WTC11 (cell line): ENCODE measurements at regions not wholly inside any gene's neighbourhood (a gene's known extent, or its start where the extent isn't known, plus 50 kb on each side); places are given as distances from the start of the nearest gene placed in this dataset.

ENCODE experiments used
- ATAC-seq: fragments of 200-7000 bp; cut with Tn5 transposase; 2 replicates; pipeline ENCODE4 v1.10.0; 2021; ENCODE audit warnings: mild to moderate bottlenecking, moderate library complexity
- CTCF ChIA-PET: fragments of 300-600 bp; sonication (Branson Sonifier 250); formaldehyde crosslinking; loops from one replicate; lab custom pipeline; 2021; ENCODE audit warnings: antibody characterized with exemption; lab: Charles Lee
- POLR2A ChIA-PET: fragments of 350-600 bp; sonication (Branson Sonifier 250); formaldehyde crosslinking; loops from one replicate; lab custom pipeline; 2021; ENCODE audit warnings: antibody characterized with exemption; lab: Charles Lee
- DNase-seq: peaks from one replicate; pipeline ENCODE4 v3.0.0; 2021; ENCODE audit warnings: low spot score
- H3K27ac Mint-ChIP-seq: 2 replicates; pipeline ENCODE4 v1.8.0; 2021; ENCODE audit warnings: mixed read lengths
- H3K27me3 Mint-ChIP-seq: 2 replicates; pipeline ENCODE4 v1.8.0; 2021; ENCODE audit warnings: low read depth, mild to moderate bottlenecking, moderate library complexity, mixed read lengths
- H3K36me3 Mint-ChIP-seq: 2 replicates; pipeline ENCODE4 v1.8.0; 2021; ENCODE audit warnings: mixed read lengths
- H3K4me1 Mint-ChIP-seq: 2 replicates; pipeline ENCODE4 v1.8.0; 2022; ENCODE audit warnings: mixed read lengths
- H3K4me3 Mint-ChIP-seq: 2 replicates; pipeline ENCODE4 v1.8.0; 2021; ENCODE audit warnings: mild to moderate bottlenecking, moderate library complexity, mixed read lengths
- H3K9me3 Mint-ChIP-seq: 2 replicates; pipeline ENCODE4 v1.8.0; 2021; ENCODE audit warnings: mixed read lengths
- ARID4B ChIP-seq: sonication (generic); formaldehyde crosslinking; IDR thresholded peaks from 2 replicates; pipeline ENCODE4 v1.8.0; 2023; ENCODE audit warnings: missing genetic modification reagents, mild to moderate bottlenecking, borderline replicate concordance
- ATF2 ChIP-seq: sonication (generic); formaldehyde crosslinking; IDR thresholded peaks from 2 replicates; pipeline ENCODE4 v1.8.1; 2022; ENCODE audit warnings: low read depth, missing genetic modification reagents, borderline replicate concordance
- CBFB ChIP-seq: sonication (generic); formaldehyde crosslinking; IDR thresholded peaks from 2 replicates; pipeline ENCODE4 v1.8.1; 2022; ENCODE audit warnings: mild to moderate bottlenecking, low read depth, missing genetic modification reagents
- CREM ChIP-seq: sonication (generic); formaldehyde crosslinking; IDR thresholded peaks from 2 replicates; pipeline ENCODE4 v1.8.1; 2022; ENCODE audit warnings: mild to moderate bottlenecking, missing genetic modification reagents, moderate library complexity
- E2F4 ChIP-seq: sonication (generic); formaldehyde crosslinking; IDR thresholded peaks from 2 replicates; pipeline ENCODE4 v1.8.1; 2022; ENCODE audit warnings: low read depth, mild to moderate bottlenecking, moderate library complexity, missing genetic modification reagents, borderline replicate concordance
- FOXK1 ChIP-seq: sonication (generic); formaldehyde crosslinking; IDR thresholded peaks from 2 replicates; pipeline ENCODE4 v1.8.0; 2022; ENCODE audit warnings: mild to moderate bottlenecking, moderate library complexity, missing genetic modification reagents
- FOXP1 ChIP-seq: sonication (generic); formaldehyde crosslinking; IDR thresholded peaks from 2 replicates; pipeline ENCODE4 v1.8.0; 2022; ENCODE audit warnings: missing genetic modification reagents, mild to moderate bottlenecking, moderate library complexity, borderline replicate concordance
- HMGA2 ChIP-seq: fragments of 250-450 bp; sonication (Bioruptor Pico); IDR thresholded peaks from 2 replicates; pipeline ENCODE4 v1.4.0; 2021; ENCODE audit warnings: mild to moderate bottlenecking, moderate library complexity
- MXD4 ChIP-seq: fragments of 250-450 bp; sonication (Bioruptor Pico); IDR thresholded peaks from 2 replicates; pipeline ENCODE4 v1.8.0; 2021; ENCODE audit warnings: mild to moderate bottlenecking, moderate library complexity, borderline replicate concordance
- MYBL2 ChIP-seq: sonication (generic); formaldehyde crosslinking; IDR thresholded peaks from 2 replicates; pipeline ENCODE4 v1.8.1; 2023; ENCODE audit warnings: mild to moderate bottlenecking, moderate library complexity, missing genetic modification reagents
- NFATC4 ChIP-seq: fragments of 250-450 bp; sonication (Bioruptor Pico); IDR thresholded peaks from 2 replicates; pipeline ENCODE4 v1.9.0; 2021; ENCODE audit warnings: mild to moderate bottlenecking
- NR1H2 ChIP-seq: sonication (generic); formaldehyde crosslinking; IDR thresholded peaks from 2 replicates; pipeline ENCODE4 v1.9.0; 2021; ENCODE audit warnings: mild to moderate bottlenecking, moderate library complexity, missing genetic modification reagents
- SMAD3 ChIP-seq: sonication (generic); formaldehyde crosslinking; IDR thresholded peaks from 2 replicates; pipeline ENCODE4 v1.8.0; 2022; ENCODE audit warnings: missing genetic modification reagents, mild to moderate bottlenecking, borderline replicate concordance
- SMAD4 ChIP-seq: sonication (generic); formaldehyde crosslinking; IDR thresholded peaks from 2 replicates; pipeline ENCODE4 v1.8.0; 2022; ENCODE audit warnings: mild to moderate bottlenecking, missing genetic modification reagents
- TCF7 ChIP-seq: sonication (generic); formaldehyde crosslinking; IDR thresholded peaks from 2 replicates; pipeline ENCODE4 v1.8.0; 2022; ENCODE audit warnings: mild to moderate bottlenecking, low read depth, missing genetic modification reagents, moderate library complexity
- ZBTB21 ChIP-seq: sonication (generic); formaldehyde crosslinking; IDR thresholded peaks from 2 replicates; pipeline ENCODE4 v1.8.1; 2023; ENCODE audit warnings: mild to moderate bottlenecking, missing genetic modification reagents, borderline replicate concordance
- ZNF121 ChIP-seq: sonication (generic); formaldehyde crosslinking; IDR thresholded peaks from 2 replicates; pipeline ENCODE4 v1.8.0; 2023; ENCODE audit warnings: missing genetic modification reagents
- ZNF263 ChIP-seq: sonication (generic); formaldehyde crosslinking; IDR thresholded peaks from 2 replicates; pipeline ENCODE4 v1.8.1; 2022; ENCODE audit warnings: low read depth, mild to moderate bottlenecking, moderate library complexity, missing genetic modification reagents
- ZNF281 ChIP-seq: sonication (generic); formaldehyde crosslinking; IDR thresholded peaks from 2 replicates; pipeline ENCODE4 v1.8.0; 2023; ENCODE audit warnings: mild to moderate bottlenecking, missing genetic modification reagents
- ZNF317 ChIP-seq: sonication (generic); formaldehyde crosslinking; IDR thresholded peaks from 2 replicates; pipeline ENCODE4 v1.8.1; 2023; ENCODE audit warnings: low read depth, mild to moderate bottlenecking, moderate library complexity, missing genetic modification reagents, borderline replicate concordance

- no peak overlapping the region for H3K4me3 Mint-ChIP-seq
- peaks cover 10% of the 10 kb centered on the region; the same call in 1 of the 2 replicates for H3K9me3 Mint-ChIP-seq
- TF ChIP-seq E2F4, result no peak
- TF ChIP-seq ZNF317, result no peak
- TF ChIP-seq TCF7, result no peak
- TF ChIP-seq NR1H2 (CRISPR knock-in tag), result no peak
- no peak for TF ChIP-seq FOXP1
- ATAC-seq (no peak), DNase-seq (no peak)
- CTCF ChIA-PET, result no interaction called here
- no peak overlapping the region for H3K27ac Mint-ChIP-seq
- no peaks in the 10 kb centered on the region; the same call in 1 of the 2 replicates for H3K27me3 Mint-ChIP-seq
- no peaks in the 10 kb centered on the region for H3K36me3 Mint-ChIP-seq
- no peaks in the 10 kb centered on the region for H3K4me1 Mint-ChIP-seq
- POLR2A ChIA-PET, result no interaction called here
Observed at GRCh38 chr12:74393272-74393671, 144.4 kb upstream of the ATXN7L3B start.

- H3K4me1 Mint-ChIP-seq, result no peaks in the 10 kb centered on the region
- no peak for TF ChIP-seq HMGA2 (CRISPR knock-in tag)
- TF ChIP-seq ZNF281, result no peak
- no peak for TF ChIP-seq ZNF121 (CRISPR knock-in tag)
- no peak for TF ChIP-seq ZBTB21 (CRISPR knock-in tag)
- no peak for TF ChIP-seq MYBL2 (CRISPR knock-in tag)
- no peak for TF ChIP-seq ARID4B (CRISPR knock-in tag)
- TF ChIP-seq SMAD4 (CRISPR knock-in tag), result no peak
- TF ChIP-seq NFATC4 (CRISPR knock-in tag), result no peak
- no peak for TF ChIP-seq CBFB (CRISPR knock-in tag)
- no peak for TF ChIP-seq FOXK1 (CRISPR knock-in tag)
- no peak for TF ChIP-seq ZNF263 (CRISPR knock-in tag)
- TF ChIP-seq CREM (CRISPR knock-in tag), result no peak
- TF ChIP-seq ATF2 (CRISPR knock-in tag), result no peak
- TF ChIP-seq SMAD3 (CRISPR knock-in tag), result no peak
- no peak for TF ChIP-seq MXD4 (CRISPR knock-in tag)
- DNase-seq (no peak), ATAC-seq (no peak)
- CTCF ChIA-PET, result no interaction called here
- no peaks in the 10 kb centered on the region; the same call in 1 of the 2 replicates for H3K27me3 Mint-ChIP-seq
- POLR2A ChIA-PET, result no interaction called here
- peaks cover 6% of the 10 kb centered on the region; the same call in 1 of the 2 replicates for H3K9me3 Mint-ChIP-seq
- H3K36me3 Mint-ChIP-seq, result no peaks in the 10 kb centered on the region
- no peak overlapping the region for H3K4me3 Mint-ChIP-seq
- H3K27ac Mint-ChIP-seq, result no peak overlapping the region
Observed at GRCh38 chr12:74394647-74395046, 143.0 kb upstream of the ATXN7L3B start.
